Astrocyte (in vitro differentiated cells and primary cell): ENCODE measurements at regions not wholly inside any gene's neighbourhood (a gene's known extent, or its start where the extent isn't known, plus 50 kb on each side); places are given as distances from the start of the nearest gene placed in this dataset.

Experiments
- DNase-seq: peaks from one replicate; pipeline ENCODE4 v3.0.0-alpha.2; 2010; ENCODE audit warnings: low read depth
- FAIRE-seq: peaks from 2 replicates; lab custom pipeline; 2011; peaks lifted over from hg19 to GRCh38; lab: Jason Lieb, UNC
- H2AFZ ChIP-seq: 2 replicates; pipeline ENCODE4 v1.6.0; 2012; ENCODE audit warnings: low read depth, low read length, inconsistent platforms
- H3K27ac ChIP-seq: 2 replicates; pipeline ENCODE4 v1.5.1; 2011; ENCODE audit warnings: low read depth, low read length, inconsistent platforms
- H3K27me3 ChIP-seq: 2 replicates; pipeline ENCODE4 v1.6.0; 2011; ENCODE audit warnings: low read length, inconsistent platforms; ENCODE audit not compliant: insufficient read depth
- H3K36me3 ChIP-seq: 2 replicates; pipeline ENCODE4 v1.5.1; 2011; ENCODE audit warnings: low read length, inconsistent platforms; ENCODE audit not compliant: insufficient read depth
- H3K4me1 ChIP-seq: 2 replicates; pipeline ENCODE4 v1.5.1; 2011; ENCODE audit warnings: low read length, inconsistent platforms; ENCODE audit not compliant: insufficient read depth
- H3K4me2 ChIP-seq: 2 replicates; pipeline ENCODE4 v1.6.0; 2012; ENCODE audit warnings: low read length, inconsistent platforms
- H3K4me3 ChIP-seq: 2 replicates; pipeline ENCODE4 v1.5.1; 2011; ENCODE audit warnings: low read depth, mild to moderate bottlenecking, low read length, inconsistent platforms; ENCODE audit not compliant: insufficient read depth
- H3K79me2 ChIP-seq: 2 replicates; pipeline ENCODE4 v1.6.0; 2012; ENCODE audit warnings: mild to moderate bottlenecking, low read length, inconsistent platforms; ENCODE audit not compliant: insufficient read depth
- H3K9ac ChIP-seq: 2 replicates; pipeline ENCODE4 v1.6.0; 2012; ENCODE audit warnings: mild to moderate bottlenecking, low read length, inconsistent platforms
- H3K9me3 ChIP-seq: 2 replicates; pipeline ENCODE4 v1.5.1; 2012; ENCODE audit warnings: low read depth, mild to moderate bottlenecking, low read length, inconsistent platforms; ENCODE audit not compliant: insufficient read depth
- H4K20me1 ChIP-seq: 2 replicates; pipeline ENCODE4 v1.6.0; 2012; ENCODE audit warnings: low read length, inconsistent platforms; ENCODE audit not compliant: insufficient read depth
- H3K27ac Mint-ChIP-seq: one replicate; pipeline ENCODE4 v1.8.0; 2021; ENCODE audit warnings: mild to moderate bottlenecking, mixed read lengths; ENCODE audit not compliant: unreplicated experiment
- H3K27me3 Mint-ChIP-seq: one replicate; pipeline ENCODE4 v1.8.0; 2021; ENCODE audit warnings: low read depth, mixed read lengths; ENCODE audit not compliant: unreplicated experiment
- H3K36me3 Mint-ChIP-seq: one replicate; pipeline ENCODE4 v1.8.0; 2021; ENCODE audit warnings: low read depth, mixed read lengths; ENCODE audit not compliant: unreplicated experiment
- H3K4me1 Mint-ChIP-seq: one replicate; pipeline ENCODE4 v1.8.0; 2021; ENCODE audit warnings: low read depth, mixed read lengths; ENCODE audit not compliant: unreplicated experiment
- H3K4me3 Mint-ChIP-seq: one replicate; pipeline ENCODE4 v1.8.0; 2021; ENCODE audit warnings: mild to moderate bottlenecking, moderate library complexity, mixed read lengths; ENCODE audit not compliant: unreplicated experiment
- H3K9me3 Mint-ChIP-seq: one replicate; pipeline ENCODE4 v1.8.0; 2021; ENCODE audit warnings: mild to moderate bottlenecking, mixed read lengths; ENCODE audit not compliant: unreplicated experiment
- EZH2 ChIP-seq: IDR thresholded peaks from 2 replicates; pipeline ENCODE4 v1.6.1; 2012; ENCODE audit warnings: mild to moderate bottlenecking, low read length, inconsistent platforms; ENCODE audit not compliant: insufficient read depth
- TF ChIP-seq, protein P1 (sequence below): IDR thresholded peaks from 2 replicates; pipeline ENCODE4 v1.5.1; 2011; ENCODE audit warnings: low read depth, mild to moderate bottlenecking, inconsistent platforms, low read length, moderate library complexity; ENCODE audit not compliant: insufficient read depth

DNA sequence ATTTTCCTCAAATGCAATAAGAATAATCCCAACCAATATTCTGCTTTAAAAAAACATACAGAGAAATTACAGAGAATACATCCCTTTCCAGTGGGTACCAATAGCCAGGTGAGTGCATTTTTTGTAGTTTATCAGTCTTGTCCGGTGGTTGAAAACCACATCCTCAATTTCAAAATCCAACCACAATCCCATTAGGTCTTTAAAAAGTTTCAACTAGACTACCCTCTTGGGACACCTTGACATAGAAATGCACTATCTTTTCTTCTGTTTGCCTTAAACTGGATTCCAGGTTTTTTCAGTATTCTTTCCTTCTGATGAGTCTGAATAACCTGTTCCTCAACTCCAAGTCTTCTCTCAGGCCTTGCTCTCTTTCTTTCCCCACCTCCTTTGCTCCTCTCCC is 223.3 kb downstream of the NR2F1-AS1 start:
- no peak overlapping the region for H3K27ac Mint-ChIP-seq
- Histone ChIP-seq H3K4me2 (no peak overlapping the region), H3K4me1 (peaks cover 15% of the 10 kb centered on the region), H3K9ac (no peak overlapping the region), H3K9me3 (no peaks in the 10 kb centered on the region), H3K36me3 (no peaks in the 10 kb centered on the region), H3K79me2 (no peaks in the 10 kb centered on the region), H3K4me3 (no peak overlapping the region), H2AFZ (no peak overlapping the region), H4K20me1 (no peaks in the 10 kb centered on the region), H3K27ac (no peak overlapping the region), H3K27me3 (no peaks in the 10 kb centered on the region)
- no peaks in the 10 kb centered on the region for H3K9me3 Mint-ChIP-seq
- H3K4me1 Mint-ChIP-seq: peaks cover 7% of the 10 kb centered on the region
- DNase-seq: no peak
- H3K27me3 Mint-ChIP-seq: no peaks in the 10 kb centered on the region
- H3K4me3 Mint-ChIP-seq: no peak overlapping the region
- no peaks in the 10 kb centered on the region for H3K36me3 Mint-ChIP-seq
- FAIRE-seq: no peak
- TF ChIP-seq EZH2: no peak
- TF ChIP-seq, protein P1, sequence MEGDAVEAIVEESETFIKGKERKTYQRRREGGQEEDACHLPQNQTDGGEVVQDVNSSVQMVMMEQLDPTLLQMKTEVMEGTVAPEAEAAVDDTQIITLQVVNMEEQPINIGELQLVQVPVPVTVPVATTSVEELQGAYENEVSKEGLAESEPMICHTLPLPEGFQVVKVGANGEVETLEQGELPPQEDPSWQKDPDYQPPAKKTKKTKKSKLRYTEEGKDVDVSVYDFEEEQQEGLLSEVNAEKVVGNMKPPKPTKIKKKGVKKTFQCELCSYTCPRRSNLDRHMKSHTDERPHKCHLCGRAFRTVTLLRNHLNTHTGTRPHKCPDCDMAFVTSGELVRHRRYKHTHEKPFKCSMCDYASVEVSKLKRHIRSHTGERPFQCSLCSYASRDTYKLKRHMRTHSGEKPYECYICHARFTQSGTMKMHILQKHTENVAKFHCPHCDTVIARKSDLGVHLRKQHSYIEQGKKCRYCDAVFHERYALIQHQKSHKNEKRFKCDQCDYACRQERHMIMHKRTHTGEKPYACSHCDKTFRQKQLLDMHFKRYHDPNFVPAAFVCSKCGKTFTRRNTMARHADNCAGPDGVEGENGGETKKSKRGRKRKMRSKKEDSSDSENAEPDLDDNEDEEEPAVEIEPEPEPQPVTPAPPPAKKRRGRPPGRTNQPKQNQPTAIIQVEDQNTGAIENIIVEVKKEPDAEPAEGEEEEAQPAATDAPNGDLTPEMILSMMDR: no peak

DNA sequence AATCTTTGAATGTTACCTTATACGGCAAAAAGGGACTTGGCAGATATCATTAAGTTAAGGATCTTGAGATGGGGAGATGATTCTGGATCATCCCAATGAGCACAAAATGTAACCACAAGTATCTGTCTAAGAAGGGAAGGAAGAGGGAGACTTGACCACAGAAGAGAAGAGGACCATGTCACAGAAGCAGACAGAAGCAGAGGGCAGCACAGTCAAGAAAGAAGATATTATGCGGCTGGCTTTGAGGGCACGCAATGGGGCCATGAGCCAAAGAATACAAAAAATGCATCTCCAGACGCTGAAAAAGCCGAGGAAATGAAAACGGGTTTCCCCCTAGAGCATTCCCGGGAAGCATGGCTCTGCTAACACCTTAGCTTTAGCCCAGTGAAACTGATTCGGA is 225.3 kb downstream of the NR2F1-AS1 start:
- no peak overlapping the region for H3K4me3 Mint-ChIP-seq
- Histone ChIP-seq H3K9me3 (no peaks in the 10 kb centered on the region), H4K20me1 (no peaks in the 10 kb centered on the region), H3K4me1 (peaks cover 12% of the 10 kb centered on the region), H3K4me2 (no peak overlapping the region), H3K9ac (no peak overlapping the region), H3K79me2 (no peaks in the 10 kb centered on the region), H3K27me3 (no peaks in the 10 kb centered on the region), H3K27ac (no peak overlapping the region), H3K4me3 (no peak overlapping the region), H3K36me3 (no peaks in the 10 kb centered on the region), H2AFZ (no peak overlapping the region)
- peaks cover 2% of the 10 kb centered on the region for H3K9me3 Mint-ChIP-seq
- TF ChIP-seq, protein P1: no peak
- TF ChIP-seq EZH2: no peak
- no peaks in the 10 kb centered on the region for H3K27me3 Mint-ChIP-seq
- no peaks in the 10 kb centered on the region for H3K36me3 Mint-ChIP-seq
- no peak for DNase-seq
- H3K27ac Mint-ChIP-seq: no peak overlapping the region
- FAIRE-seq: no peak
- peaks cover 7% of the 10 kb centered on the region for H3K4me1 Mint-ChIP-seq

DNA sequence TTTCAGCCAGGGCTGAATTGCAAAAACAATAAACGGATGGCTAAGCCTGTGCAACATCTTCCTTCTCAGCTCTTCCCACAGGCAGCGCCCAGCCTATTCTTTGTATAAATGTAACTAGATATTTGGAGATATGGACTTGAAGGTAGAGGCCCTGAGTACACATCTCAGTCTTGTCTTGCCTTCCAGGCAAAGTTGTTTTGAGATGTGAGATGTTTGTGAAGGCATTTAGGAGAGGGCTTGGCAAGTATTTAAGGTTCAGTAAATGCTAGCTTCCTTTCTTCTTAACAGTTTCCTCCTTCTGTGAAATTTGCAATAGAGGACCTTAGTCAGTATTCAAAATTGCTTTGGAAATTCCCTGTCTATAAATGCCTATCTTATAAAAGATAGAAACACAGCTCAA is 228.8 kb downstream of the NR2F1-AS1 start:
- H3K36me3 Mint-ChIP-seq: no peaks in the 10 kb centered on the region
- no peak overlapping the region for H3K27ac ChIP-seq
- no peak overlapping the region for H3K4me3 ChIP-seq
- peaks cover 2% of the 10 kb centered on the region for H3K9me3 Mint-ChIP-seq
- no peak overlapping the region for H2AFZ ChIP-seq
- H3K4me1 ChIP-seq: peaks cover 8% of the 10 kb centered on the region
- no peaks in the 10 kb centered on the region for H3K79me2 ChIP-seq
- FAIRE-seq (no peak), DNase-seq (no peak)
- no peak overlapping the region for H3K4me3 Mint-ChIP-seq
- no peaks in the 10 kb centered on the region for H3K27me3 Mint-ChIP-seq
- H3K27me3 ChIP-seq: no peaks in the 10 kb centered on the region
- no peaks in the 10 kb centered on the region for H3K9me3 ChIP-seq
- H3K9ac ChIP-seq: no peak overlapping the region
- no peaks in the 10 kb centered on the region for H3K4me1 Mint-ChIP-seq
- H3K4me2 ChIP-seq: no peak overlapping the region
- H4K20me1 ChIP-seq: no peaks in the 10 kb centered on the region
- H3K27ac Mint-ChIP-seq: no peak overlapping the region
- H3K36me3 ChIP-seq: no peaks in the 10 kb centered on the region
- TF ChIP-seq, protein P1: no peak
- no peak for TF ChIP-seq EZH2
